OCI-LY3 (cell line): ENCODE measurements at regions not wholly inside any gene's neighbourhood (a gene's known extent, or its start where the extent isn't known, plus 50 kb on each side); places are given as distances from the start of the nearest gene placed in this dataset.

Experiments
- H2AFZ ChIP-seq: fragments of 200-600, 300-600 bp; shearing (Covaris generic); 2 replicates; pipeline ENCODE4 v1.6.0; 2014; ENCODE audit warnings: antibody characterized with exemption, low read depth, low read length
- H3K27ac ChIP-seq: fragments of 200-600, 300-600 bp; sonication (generic); 2 replicates; pipeline ENCODE4 v1.5.1; 2014; ENCODE audit warnings: mild to moderate bottlenecking, low read length, moderate library complexity, mixed read lengths
- H3K27me3 ChIP-seq: fragments of 200-600, 300-600 bp; sonication (generic); 2 replicates; pipeline ENCODE4 v1.6.1; 2014; ENCODE audit warnings: low read depth, low read length, mixed read lengths
- H3K36me3 ChIP-seq: fragments of 200-600, 300-600 bp; sonication (generic); replicated peaks from 2 replicates; pipeline ENCODE3; 2014; ENCODE audit warnings: low read depth, low read length, mixed read lengths
- H3K4me1 ChIP-seq: fragments of 300-600, 200-600 bp; sonication (generic); 2 replicates; pipeline ENCODE4 v1.6.1; 2014; ENCODE audit warnings: low read length, mixed read lengths
- H3K4me2 ChIP-seq: fragments of 200-600, 300-600 bp; sonication (generic); 2 replicates; pipeline ENCODE4 v1.6.1; 2014; ENCODE audit warnings: low read length, mixed read lengths
- H3K4me3 ChIP-seq: fragments of 300-600, 200-600 bp; sonication (generic); 2 replicates; pipeline ENCODE4 v1.5.1; 2014; ENCODE audit warnings: antibody characterized with exemption, mild to moderate bottlenecking, low read length, moderate library complexity
- H3K79me2 ChIP-seq: fragments of 300-600, 200-600 bp; shearing (Covaris generic); 2 replicates; pipeline ENCODE4 v1.6.1; 2014; ENCODE audit warnings: mild to moderate bottlenecking, low read length, mixed read lengths
- H3K9ac ChIP-seq: fragments of 300-600, 200-600 bp; shearing (Covaris generic); 2 replicates; pipeline ENCODE4 v1.6.0; 2014; ENCODE audit warnings: mild to moderate bottlenecking, low read length, moderate library complexity
- H3K9me3 ChIP-seq: fragments of 200-600, 300-600 bp; shearing (Covaris generic); 2 replicates; pipeline ENCODE4 v1.6.1; 2014; ENCODE audit warnings: low read length, mixed read lengths; ENCODE audit not compliant: insufficient read depth
- H4K20me1 ChIP-seq: fragments of 200-600, 300-600 bp; sonication (generic); 2 replicates; pipeline ENCODE4 v1.6.1; 2016; ENCODE audit warnings: low read length, mixed read lengths; ENCODE audit not compliant: insufficient read depth
- CTCF ChIP-seq: fragments of 200-600, 300-600 bp; sonication (generic); IDR thresholded peaks from 2 replicates; pipeline ENCODE4 v1.5.1; 2014; ENCODE audit warnings: antibody characterized with exemption, low read length, low read depth
- EZH2phosphoT487 ChIP-seq: fragments of 200-600 bp; shearing (Covaris generic); IDR thresholded peaks from 2 replicates; pipeline ENCODE4 v1.6.1; 2018; ENCODE audit warnings: antibody characterized with exemption, mixed run types, low read depth

GRCh38 chr15:101551696-101552591 is 62.4 kb upstream of the PCSK6 start:
- no peak overlapping the region for H3K9ac ChIP-seq
- H3K27me3 ChIP-seq = peaks cover 22% of the 10 kb centered on the region
- no peaks in the 10 kb centered on the region for H3K4me1 ChIP-seq
- H3K36me3 ChIP-seq = no peaks in the 10 kb centered on the region
- H3K4me3 ChIP-seq = no peak overlapping the region
- no peak for TF ChIP-seq CTCF
- TF ChIP-seq EZH2phosphoT487 = no peak
- H3K9me3 ChIP-seq = no peaks in the 10 kb centered on the region
- H3K4me2 ChIP-seq = no peak overlapping the region
- no peaks in the 10 kb centered on the region for H3K79me2 ChIP-seq
- no peaks in the 10 kb centered on the region for H4K20me1 ChIP-seq
- H3K27ac ChIP-seq = no peak overlapping the region
- H2AFZ ChIP-seq = no peak overlapping the region

- no peak for TF ChIP-seq CTCF
- TF ChIP-seq EZH2phosphoT487 = no peak
- H3K4me1 ChIP-seq = no peaks in the 10 kb centered on the region
Measured at GRCh38 chr15:101550124-101550523, 60.6 kb upstream of the PCSK6 start.

GRCh38 chr15:101549647-101550046 is 60.1 kb upstream of the PCSK6 start:
- Histone ChIP-seq H3K27ac (no peak overlapping the region), H3K4me3 (no peak overlapping the region), H3K27me3 (peaks cover 40% of the 10 kb centered on the region), H2AFZ (no peak overlapping the region), H3K36me3 (no peaks in the 10 kb centered on the region), H3K4me2 (no peak overlapping the region), H4K20me1 (no peaks in the 10 kb centered on the region), H3K9ac (no peak overlapping the region), H3K9me3 (no peaks in the 10 kb centered on the region), H3K4me1 (no peaks in the 10 kb centered on the region), H3K79me2 (no peaks in the 10 kb centered on the region)
- TF ChIP-seq CTCF (no peak), EZH2phosphoT487 (no peak)

More at GRCh38 chr15:101550124-101550523, 60.6 kb upstream of the PCSK6 start:
- no peaks in the 10 kb centered on the region for H3K9me3 ChIP-seq
- H2AFZ ChIP-seq = no peak overlapping the region
- H3K79me2 ChIP-seq = no peaks in the 10 kb centered on the region
- no peak overlapping the region for H3K4me3 ChIP-seq
- no peaks in the 10 kb centered on the region for H4K20me1 ChIP-seq
- no peaks in the 10 kb centered on the region for H3K36me3 ChIP-seq
- peaks cover 37% of the 10 kb centered on the region for H3K27me3 ChIP-seq
- no peak overlapping the region for H3K27ac ChIP-seq
- no peak overlapping the region for H3K9ac ChIP-seq
- H3K4me2 ChIP-seq = no peak overlapping the region

GRCh38 chr15:101547737-101548136 is 58.2 kb upstream of the PCSK6 start:
- peaks cover 40% of the 10 kb centered on the region for H3K27me3 ChIP-seq
- TF ChIP-seq EZH2phosphoT487 (no peak), CTCF (no peak)
- no peaks in the 10 kb centered on the region for H3K9me3 ChIP-seq

More at GRCh38 chr15:101547737-101548136, 58.2 kb upstream of the PCSK6 start:
- Histone ChIP-seq H3K9ac (no peak overlapping the region), H3K4me2 (no peak overlapping the region), H2AFZ (no peak overlapping the region), H3K79me2 (no peaks in the 10 kb centered on the region), H3K27ac (no peak overlapping the region), H4K20me1 (no peaks in the 10 kb centered on the region), H3K4me3 (no peak overlapping the region), H3K4me1 (no peaks in the 10 kb centered on the region), H3K36me3 (no peaks in the 10 kb centered on the region)
